ENCODE measurements at regions not wholly inside any gene's neighbourhood (a gene's known extent, or its start where the extent isn't known, plus 50 kb on each side); places are given as distances from the start of the nearest gene placed in this dataset.

DNA sequence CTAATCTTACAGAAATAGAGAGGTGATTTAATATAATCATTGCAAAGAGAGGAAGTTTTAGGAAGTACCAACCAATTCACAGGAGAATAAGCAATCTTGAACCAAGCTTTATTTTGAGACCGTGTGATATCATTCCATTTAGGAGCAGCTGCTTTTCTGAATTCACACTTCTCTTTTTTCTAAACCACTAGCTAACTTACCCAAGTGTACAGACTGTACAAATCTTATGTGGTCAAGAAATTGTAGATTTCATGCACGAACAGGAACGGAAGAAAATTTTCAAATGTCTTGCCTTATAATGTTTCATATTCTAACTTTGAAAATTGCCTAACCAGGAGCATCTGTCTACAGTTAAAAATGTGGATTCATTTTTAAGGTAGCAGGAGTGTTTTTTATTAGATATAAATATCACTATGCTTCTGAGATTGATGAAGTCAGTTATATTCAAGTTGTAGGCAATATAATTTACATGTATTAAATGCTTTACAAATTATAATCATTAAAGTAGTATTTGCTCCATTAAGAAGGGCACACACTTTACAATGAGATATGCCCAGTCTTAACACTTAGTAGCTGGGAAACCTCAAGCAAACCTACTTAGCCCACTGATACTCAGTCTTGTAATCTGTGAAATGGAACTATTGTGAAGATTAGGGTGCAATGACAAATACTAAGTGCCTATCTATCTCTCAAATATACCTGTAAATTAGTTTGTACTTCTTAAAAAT, 86.7 kb upstream of the FOXN2 start:
- Histone ChIP-seq H3K4me1 (ENCODE audit: low read depth) (no peaks in the 10 kb centered on the region), H3K9me3 (ENCODE audit: low read depth) (no peaks in the 10 kb centered on the region), H3K36me3 (no peaks in the 10 kb centered on the region), H3K4me3 (no peak overlapping the region), H3K27me3 (no peaks in the 10 kb centered on the region), H3K27ac (no peak overlapping the region)
- TF ChIP-seq, protein P1, sequence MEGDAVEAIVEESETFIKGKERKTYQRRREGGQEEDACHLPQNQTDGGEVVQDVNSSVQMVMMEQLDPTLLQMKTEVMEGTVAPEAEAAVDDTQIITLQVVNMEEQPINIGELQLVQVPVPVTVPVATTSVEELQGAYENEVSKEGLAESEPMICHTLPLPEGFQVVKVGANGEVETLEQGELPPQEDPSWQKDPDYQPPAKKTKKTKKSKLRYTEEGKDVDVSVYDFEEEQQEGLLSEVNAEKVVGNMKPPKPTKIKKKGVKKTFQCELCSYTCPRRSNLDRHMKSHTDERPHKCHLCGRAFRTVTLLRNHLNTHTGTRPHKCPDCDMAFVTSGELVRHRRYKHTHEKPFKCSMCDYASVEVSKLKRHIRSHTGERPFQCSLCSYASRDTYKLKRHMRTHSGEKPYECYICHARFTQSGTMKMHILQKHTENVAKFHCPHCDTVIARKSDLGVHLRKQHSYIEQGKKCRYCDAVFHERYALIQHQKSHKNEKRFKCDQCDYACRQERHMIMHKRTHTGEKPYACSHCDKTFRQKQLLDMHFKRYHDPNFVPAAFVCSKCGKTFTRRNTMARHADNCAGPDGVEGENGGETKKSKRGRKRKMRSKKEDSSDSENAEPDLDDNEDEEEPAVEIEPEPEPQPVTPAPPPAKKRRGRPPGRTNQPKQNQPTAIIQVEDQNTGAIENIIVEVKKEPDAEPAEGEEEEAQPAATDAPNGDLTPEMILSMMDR (IDR thresholded peaks at IDR 0.05; ENCODE audit: low read depth, low read length): no peak
- DNase-seq (ENCODE audit: low read depth in 1 of 2, low spot score in 1 of 2): no peak

DNA sequence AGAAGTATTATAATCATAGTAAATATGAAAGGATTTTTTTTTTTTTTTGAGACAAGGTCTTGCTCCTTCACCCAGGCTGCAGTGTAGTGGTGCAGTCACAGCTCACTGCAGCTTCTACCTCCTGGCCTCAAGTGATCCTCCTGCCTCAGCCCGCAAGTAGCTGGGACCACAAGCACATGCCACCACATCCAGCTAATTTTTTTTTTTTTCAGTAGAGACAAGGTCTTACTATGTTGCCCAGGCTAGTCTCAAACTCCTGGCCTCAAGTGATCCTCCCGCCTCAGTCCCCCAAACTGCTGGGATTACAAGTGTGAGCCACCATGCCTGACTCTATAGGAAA, 86.2 kb upstream of the FOXN2 start:
- H3K27me3 ChIP-seq: no peaks in the 10 kb centered on the region
- DNase-seq (ENCODE audit: low read depth in 1 of 2, low spot score in 1 of 2): no peak
- H3K4me1 ChIP-seq (ENCODE audit: low read depth): no peaks in the 10 kb centered on the region
- TF ChIP-seq, protein P1 (IDR thresholded peaks at IDR 0.05; ENCODE audit: low read depth, low read length): no peak
- H3K27ac ChIP-seq: no peak overlapping the region
- H3K4me3 ChIP-seq: no peak overlapping the region
- no peaks in the 10 kb centered on the region for H3K9me3 ChIP-seq (ENCODE audit: low read depth)
- H3K36me3 ChIP-seq: no peaks in the 10 kb centered on the region

DNA sequence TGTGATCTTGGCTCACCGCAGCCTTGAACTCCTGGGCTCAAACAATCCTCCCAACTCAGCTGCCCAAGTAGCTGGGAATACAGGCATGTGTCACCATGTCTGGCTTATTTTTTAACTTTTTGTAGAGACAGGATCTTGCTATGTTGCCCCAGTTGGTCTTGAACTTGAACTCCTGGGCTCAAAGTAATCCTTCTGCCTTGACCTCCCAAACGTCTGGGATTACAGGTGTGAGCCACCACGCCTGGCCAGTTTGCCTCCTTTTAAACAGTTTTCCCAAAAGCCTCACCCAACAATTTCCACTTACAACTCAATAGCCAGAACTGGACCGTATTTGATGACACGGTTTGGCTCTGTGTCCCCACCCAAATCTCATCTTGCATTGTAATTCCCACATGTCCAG, 85.4 kb upstream of the FOXN2 start:
- DNase-seq (ENCODE audit: low read depth in 1 of 2, low spot score in 1 of 2): no peak
- TF ChIP-seq, protein P1 (IDR thresholded peaks at IDR 0.05; ENCODE audit: low read depth, low read length): no peak
- no peaks in the 10 kb centered on the region for H3K36me3 ChIP-seq
- H3K27me3 ChIP-seq: no peaks in the 10 kb centered on the region
- H3K27ac ChIP-seq: no peak overlapping the region
- no peaks in the 10 kb centered on the region for H3K4me1 ChIP-seq (ENCODE audit: low read depth)
- no peaks in the 10 kb centered on the region for H3K9me3 ChIP-seq (ENCODE audit: low read depth)
- H3K4me3 ChIP-seq: no peak overlapping the region

DNA sequence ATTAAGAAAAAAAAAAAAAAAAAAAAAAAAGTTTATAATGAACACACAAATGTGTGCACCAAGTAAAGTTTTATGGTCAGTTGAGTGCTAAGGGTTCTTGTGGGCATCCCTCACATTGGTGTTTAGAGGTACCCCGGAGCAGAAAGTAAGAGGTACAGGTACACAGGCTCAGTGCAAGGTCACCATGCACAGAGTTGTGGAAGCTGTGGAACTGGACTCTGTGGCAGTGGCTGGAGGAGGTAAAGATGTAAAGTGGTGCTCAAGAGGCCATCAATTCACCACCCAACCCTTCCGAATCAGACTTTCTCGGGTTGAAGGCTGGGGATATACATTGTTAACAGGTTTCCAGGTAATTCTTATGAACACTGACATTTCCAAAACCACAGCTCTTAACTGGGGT, 83.6 kb upstream of the FOXN2 start:
- Histone ChIP-seq H3K27ac (no peak overlapping the region), H3K4me3 (no peak overlapping the region), H3K9me3 (ENCODE audit: low read depth) (no peaks in the 10 kb centered on the region), H3K36me3 (no peaks in the 10 kb centered on the region), H3K27me3 (no peaks in the 10 kb centered on the region), H3K4me1 (ENCODE audit: low read depth) (no peaks in the 10 kb centered on the region)
- TF ChIP-seq, protein P1 (IDR thresholded peaks at IDR 0.05; ENCODE audit: low read depth, low read length): no peak
- DNase-seq (ENCODE audit: low read depth in 1 of 2, low spot score in 1 of 2): no peak

DNA sequence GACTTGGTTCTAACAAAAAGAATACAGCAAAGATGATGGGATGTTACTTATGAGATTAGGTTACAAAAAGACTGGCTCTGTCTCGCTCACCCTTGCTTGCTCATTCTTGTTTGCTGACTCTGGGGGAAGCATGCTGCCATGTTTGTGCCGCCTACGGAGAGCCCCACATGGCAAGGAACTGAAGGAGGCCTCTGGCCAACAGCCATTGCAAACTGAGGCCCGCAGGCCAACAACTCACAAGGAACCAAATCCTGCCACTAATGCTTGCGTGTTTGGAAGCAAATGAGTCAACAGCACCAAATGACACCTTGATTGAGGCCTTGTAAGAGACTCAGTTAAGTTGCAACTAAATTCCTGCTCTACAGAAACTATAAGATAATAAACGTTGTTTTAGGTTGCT, 82.1 kb upstream of the FOXN2 start:
- no peak overlapping the region for H3K27ac ChIP-seq
- H3K4me3 ChIP-seq: no peak overlapping the region
- H3K9me3 ChIP-seq (ENCODE audit: low read depth): no peaks in the 10 kb centered on the region
- no peaks in the 10 kb centered on the region for H3K27me3 ChIP-seq
- no peak for DNase-seq (ENCODE audit: low read depth in 1 of 2, low spot score in 1 of 2)
- TF ChIP-seq, protein P1 (IDR thresholded peaks at IDR 0.05; ENCODE audit: low read depth, low read length): no peak
- H3K4me1 ChIP-seq (ENCODE audit: low read depth): no peaks in the 10 kb centered on the region
- H3K36me3 ChIP-seq: no peaks in the 10 kb centered on the region

Data from cardiac muscle cell (in vitro differentiated cells and primary cell).